ENCODE measurements at regions not wholly inside any gene's neighbourhood (a gene's known extent, or its start where the extent isn't known, plus 50 kb on each side); places are given as distances from the start of the nearest gene placed in this dataset.

GRCh38 chr17:33950061-33950460 is 305.0 kb upstream of the CCL2 start:
- in situ Hi-C loops (cut with MboI; ENCODE audit: low sequenced_read_pairs) (no loop called here), dilution Hi-C loops (cut with HindIII; ENCODE audit: low sequenced_read_pairs, unreplicated experiment) (no loop called here), intact Hi-C loops (cut with micrococcal nuclease) (no loop called here)
- Histone ChIP-seq H2AK9ac (replicated peaks; ENCODE audit: low read depth, low read length, poor library complexity) (no peak overlapping the region), H3K4me2 (ENCODE audit: low read depth, low read length) (no peak overlapping the region), H3K27ac (ENCODE audit: insufficient read depth, low read length) (no peak overlapping the region), H3K36me3 (ENCODE audit: control insufficient read depth, insufficient read depth, low read length) (no peaks in the 10 kb centered on the region), H4K8ac (ENCODE audit: low read depth in 2 of 2, low read length in 2 of 2) (no peak overlapping the region), H3K18ac (ENCODE audit: low read depth, low read length) (no peak overlapping the region), H3K23ac (ENCODE audit: low read depth, low read length) (no peak overlapping the region), H3K14ac (replicated peaks; ENCODE audit: low read depth, low read length) (no peak overlapping the region), H2AFZ (replicated peaks; ENCODE audit: low read length, poor library complexity) (no peak overlapping the region), H3K9ac (ENCODE audit: low read depth, low read length) (no peak overlapping the region), H3K4me3 (ENCODE audit: insufficient read depth, low read depth, low read length) (no peak overlapping the region), H2AK5ac (ENCODE audit: low read depth, low read length) (no peak overlapping the region), H2BK120ac (ENCODE audit: low read depth, low read length) (no peak overlapping the region), H2BK15ac (ENCODE audit: low read depth, low read length) (no peak overlapping the region), H3K79me1 (ENCODE audit: low read depth in 1 of 2, low read length in 2 of 2) (no peaks in the 10 kb centered on the region), H3K56ac (ENCODE audit: extremely low read depth, insufficient read depth, low read length) (no peak overlapping the region), H3K27me3 (ENCODE audit: control insufficient read depth, insufficient read depth, low read length) (no peaks in the 10 kb centered on the region), H4K91ac (ENCODE audit: insufficient read depth, low read depth, low read length) (no peak overlapping the region), H2BK20ac (ENCODE audit: low read depth, low read length) (no peak overlapping the region), H4K20me1 (ENCODE audit: insufficient read depth, low read length) (no peaks in the 10 kb centered on the region), H2BK5ac (ENCODE audit: low read depth, low read length, poor library complexity, severe bottlenecking) (no peak overlapping the region), H3K4ac (ENCODE audit: low read depth, low read length) (no peak overlapping the region), H3K9me1 (ENCODE audit: insufficient read depth, low read length) (no peaks in the 10 kb centered on the region), H3K4me1 (ENCODE audit: control insufficient read depth, insufficient read depth, low read length) (no peaks in the 10 kb centered on the region), H3K9me3 (ENCODE audit: control insufficient read depth, insufficient read depth, low read length) (no peaks in the 10 kb centered on the region), H4K5ac (ENCODE audit: low read depth, low read length) (no peak overlapping the region)
- no peak for DNase-seq
- BruUV-seq (replicated peaks) = no TSS peak
- no peak for ATAC-seq (ENCODE audit: low read depth)
- CTCF ChIA-PET = no interaction called here
- no CpG with 5 or more reads among the region's 6 CpGs for WGBS, 2 experiments (ENCODE audit: extremely low coverage in 2 of 2, insufficient read length in 1 of 2)
- POLR2A ChIA-PET (ENCODE audit: unreplicated experiment) = no interaction called here
- no peak for TF ChIP-seq RAD21 (IDR thresholded peaks at IDR 0.05; ENCODE audit: low read length)
- TF ChIP-seq CEBPB (IDR thresholded peaks at IDR 0.05; ENCODE audit: low read depth, low read length) = no peak
- no peak for TF ChIP-seq MAFK (IDR thresholded peaks at IDR 0.05; ENCODE audit: low read depth, low read length)
- no peak for TF ChIP-seq CTCF (conservative IDR thresholded peaks at IDR 0.05; ENCODE audit: low read depth, low read length)
- TF ChIP-seq POLR2A (IDR thresholded peaks at IDR 0.05; ENCODE audit: low read depth, low read length) = no peak
- TF ChIP-seq MAZ (IDR thresholded peaks at IDR 0.05; ENCODE audit: borderline replicate concordance, low read depth, low read length) = no peak
- no peak for TF ChIP-seq NFE2L2 (IDR thresholded peaks at IDR 0.05; ENCODE audit: low read depth, low read length)
- no peak for TF ChIP-seq RCOR1 (IDR thresholded peaks at IDR 0.05; ENCODE audit: insufficient replicate concordance, low read length)
- TF ChIP-seq CHD1 (IDR thresholded peaks at IDR 0.05; ENCODE audit: low read depth, low read length) = no peak
- TF ChIP-seq RFX5 (IDR thresholded peaks at IDR 0.05; ENCODE audit: low read depth, low read length) = no peak
- no peak for TF ChIP-seq BHLHE40 (IDR thresholded peaks at IDR 0.05; ENCODE audit: low read depth, low read length)
- no peak for TF ChIP-seq SMC3 (IDR thresholded peaks at IDR 0.05; ENCODE audit: low read depth, low read length)
- TF ChIP-seq USF2 (IDR thresholded peaks at IDR 0.05; ENCODE audit: low read depth, low read length) = no peak
- TF ChIP-seq ELK1 (IDR thresholded peaks at IDR 0.05; ENCODE audit: borderline replicate concordance, low read depth, low read length) = no peak

All from IMR-90 (cell line).